ENCODE measurements at regions not wholly inside any gene's neighbourhood (a gene's known extent, or its start where the extent isn't known, plus 50 kb on each side); places are given as distances from the start of the nearest gene placed in this dataset.

DNA sequence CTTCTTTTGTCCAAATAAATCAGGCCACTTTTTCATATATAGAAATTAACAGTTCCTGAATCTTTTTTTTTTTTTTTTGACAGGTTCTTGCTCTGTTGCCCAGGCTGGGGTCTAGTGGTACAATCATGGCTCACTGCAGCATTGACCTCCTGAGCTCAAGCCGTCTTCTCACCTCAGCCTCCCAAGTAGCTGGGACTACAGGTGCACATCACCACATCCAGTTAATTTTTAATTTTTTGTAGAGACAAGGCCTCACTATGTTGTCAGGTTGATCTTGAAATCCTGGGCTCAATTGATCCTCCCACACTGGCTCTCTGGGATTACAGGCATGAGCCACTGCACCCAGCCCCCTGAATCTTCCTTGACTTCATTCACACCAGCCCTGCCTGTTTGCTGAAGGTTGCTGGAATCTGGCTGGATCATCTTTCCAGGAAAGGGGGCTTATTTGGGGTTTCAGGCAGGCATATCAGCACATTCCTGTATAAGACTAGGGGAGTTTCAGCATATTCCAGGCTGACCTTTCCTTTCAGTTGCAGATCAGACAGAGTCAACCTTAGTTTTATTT, 78.2 kb upstream of the ARHGAP29 start (continued):
- TF ChIP-seq, protein P1, sequence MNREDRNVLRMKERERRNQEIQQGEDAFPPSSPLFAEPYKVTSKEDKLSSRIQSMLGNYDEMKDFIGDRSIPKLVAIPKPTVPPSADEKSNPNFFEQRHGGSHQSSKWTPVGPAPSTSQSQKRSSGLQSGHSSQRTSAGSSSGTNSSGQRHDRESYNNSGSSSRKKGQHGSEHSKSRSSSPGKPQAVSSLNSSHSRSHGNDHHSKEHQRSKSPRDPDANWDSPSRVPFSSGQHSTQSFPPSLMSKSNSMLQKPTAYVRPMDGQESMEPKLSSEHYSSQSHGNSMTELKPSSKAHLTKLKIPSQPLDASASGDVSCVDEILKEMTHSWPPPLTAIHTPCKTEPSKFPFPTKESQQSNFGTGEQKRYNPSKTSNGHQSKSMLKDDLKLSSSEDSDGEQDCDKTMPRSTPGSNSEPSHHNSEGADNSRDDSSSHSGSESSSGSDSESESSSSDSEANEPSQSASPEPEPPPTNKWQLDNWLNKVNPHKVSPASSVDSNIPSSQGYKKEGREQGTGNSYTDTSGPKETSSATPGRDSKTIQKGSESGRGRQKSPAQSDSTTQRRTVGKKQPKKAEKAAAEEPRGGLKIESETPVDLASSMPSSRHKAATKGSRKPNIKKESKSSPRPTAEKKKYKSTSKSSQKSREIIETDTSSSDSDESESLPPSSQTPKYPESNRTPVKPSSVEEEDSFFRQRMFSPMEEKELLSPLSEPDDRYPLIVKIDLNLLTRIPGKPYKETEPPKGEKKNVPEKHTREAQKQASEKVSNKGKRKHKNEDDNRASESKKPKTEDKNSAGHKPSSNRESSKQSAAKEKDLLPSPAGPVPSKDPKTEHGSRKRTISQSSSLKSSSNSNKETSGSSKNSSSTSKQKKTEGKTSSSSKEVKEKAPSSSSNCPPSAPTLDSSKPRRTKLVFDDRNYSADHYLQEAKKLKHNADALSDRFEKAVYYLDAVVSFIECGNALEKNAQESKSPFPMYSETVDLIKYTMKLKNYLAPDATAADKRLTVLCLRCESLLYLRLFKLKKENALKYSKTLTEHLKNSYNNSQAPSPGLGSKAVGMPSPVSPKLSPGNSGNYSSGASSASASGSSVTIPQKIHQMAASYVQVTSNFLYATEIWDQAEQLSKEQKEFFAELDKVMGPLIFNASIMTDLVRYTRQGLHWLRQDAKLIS (CRISPR knock-in tag; IDR thresholded peaks at IDR 0.05): no peak
- TF ChIP-seq RARA (CRISPR knock-in tag; IDR thresholded peaks at IDR 0.05) (no peak), GZF1 (CRISPR knock-in tag; IDR thresholded peaks at IDR 0.05) (no peak), ZSCAN22 (CRISPR knock-in tag; IDR thresholded peaks at IDR 0.05) (no peak), UBTF (CRISPR knock-in tag; IDR thresholded peaks at IDR 0.05) (no peak), ZNF17 (CRISPR knock-in tag; IDR thresholded peaks at IDR 0.05) (no peak), SALL1 (CRISPR knock-in tag; IDR thresholded peaks at IDR 0.05) (peak; percentile 38; the same call in 1 of the 2 replicates), ZSCAN21 (CRISPR knock-in tag; IDR thresholded peaks at IDR 0.05; ENCODE audit: borderline replicate concordance) (no peak), HNRNPH1 (optimal IDR thresholded peaks at IDR 0.05; ENCODE audit: low read depth, low read length) (no peak), SAP130 (CRISPR knock-in tag; IDR thresholded peaks at IDR 0.05; ENCODE audit: low read depth) (0 out of 2 replicates have a peak, but pooled peaks have one; percentile 18), ZEB1 (IDR thresholded peaks at IDR 0.05; ENCODE audit: insufficient replicate concordance, low read depth) (no peak), TSC22D2 (CRISPR knock-in tag; IDR thresholded peaks at IDR 0.05; ENCODE audit: borderline replicate concordance) (no peak), SIX1 (CRISPR knock-in tag; IDR thresholded peaks at IDR 0.05; ENCODE audit: borderline replicate concordance) (no peak), HDAC2 (CRISPR knock-in tag; IDR thresholded peaks at IDR 0.05) (peak; percentile 15; the same call in 1 of the 2 replicates), SPEN (CRISPR knock-in tag; IDR thresholded peaks at IDR 0.05; ENCODE audit: low read depth) (no peak), ZNF546 (CRISPR knock-in tag; conservative IDR thresholded peaks at IDR 0.05) (0 out of 2 replicates have a peak, but pooled peaks have one; percentile 13), ZNF549 (CRISPR knock-in tag; IDR thresholded peaks at IDR 0.05) (no peak), EP300 (IDR thresholded peaks at IDR 0.05; ENCODE audit: low read depth in 2 of 2, low read length in 2 of 2) (peak in 1 of 2 experiments; percentile 22; a peak in 1 of 4 replicates), EP300 (CRISPR knock-in tag; IDR thresholded peaks at IDR 0.05; ENCODE audit: borderline replicate concordance) (no peak), ZNF460 (CRISPR knock-in tag; IDR thresholded peaks at IDR 0.05; ENCODE audit: borderline replicate concordance) (peak; percentile 94), SNRNP70 (IDR thresholded peaks at IDR 0.05; ENCODE audit: low read depth, low read length) (no peak), ZNF605 (CRISPR knock-in tag; IDR thresholded peaks at IDR 0.05) (0 out of 2 replicates have a peak, but pooled peaks have one; percentile 24)
- TF ChIP-seq, protein P2, sequence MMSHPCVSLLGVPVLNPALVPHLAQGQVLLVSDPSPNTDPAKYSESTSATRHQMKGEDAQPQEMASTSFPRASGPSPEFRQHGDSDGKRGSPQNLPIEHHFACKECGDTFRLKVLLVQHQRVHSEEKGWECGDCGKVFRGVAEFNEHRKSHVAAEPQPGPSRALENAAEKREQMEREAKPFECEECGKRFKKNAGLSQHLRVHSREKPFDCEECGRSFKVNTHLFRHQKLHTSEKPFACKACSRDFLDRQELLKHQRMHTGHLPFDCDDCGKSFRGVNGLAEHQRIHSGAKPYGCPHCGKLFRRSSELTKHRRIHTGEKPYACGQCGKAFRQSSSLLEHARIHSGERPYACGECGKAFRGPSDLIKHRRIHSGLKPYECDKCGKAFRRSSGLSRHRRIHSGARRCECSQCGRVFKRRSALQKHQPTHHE (CRISPR knock-in tag; IDR thresholded peaks at IDR 0.05; ENCODE audit: borderline replicate concordance): no peak
- TF ChIP-seq, protein P3, sequence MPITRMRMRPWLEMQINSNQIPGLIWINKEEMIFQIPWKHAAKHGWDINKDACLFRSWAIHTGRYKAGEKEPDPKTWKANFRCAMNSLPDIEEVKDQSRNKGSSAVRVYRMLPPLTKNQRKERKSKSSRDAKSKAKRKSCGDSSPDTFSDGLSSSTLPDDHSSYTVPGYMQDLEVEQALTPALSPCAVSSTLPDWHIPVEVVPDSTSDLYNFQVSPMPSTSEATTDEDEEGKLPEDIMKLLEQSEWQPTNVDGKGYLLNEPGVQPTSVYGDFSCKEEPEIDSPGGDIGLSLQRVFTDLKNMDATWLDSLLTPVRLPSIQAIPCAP (CRISPR knock-in tag; IDR thresholded peaks at IDR 0.05; ENCODE audit: low read depth): no peak

All from HepG2 (cell line).